22Rv1 (cell line): ENCODE measurements at regions not wholly inside any gene's neighbourhood (a gene's known extent, or its start where the extent isn't known, plus 50 kb on each side); places are given as distances from the start of the nearest gene placed in this dataset.

Experiments used
- H3K27ac ChIP-seq: fragments of 450-650 bp; 2 replicates; pipeline ENCODE4 v1.5.1; 2017
- ZFX ChIP-seq: fragments of 450-650 bp; IDR thresholded peaks from 2 replicates; pipeline ENCODE4 v1.6.1; 2017; ENCODE audit warnings: antibody characterized with exemption, borderline replicate concordance
- TF ChIP-seq, protein P1 (sequence below): fragments of 450-650 bp; IDR thresholded peaks from 2 replicates; pipeline ENCODE4 v1.5.1; 2017; ENCODE audit warnings: mild to moderate bottlenecking

DNA sequence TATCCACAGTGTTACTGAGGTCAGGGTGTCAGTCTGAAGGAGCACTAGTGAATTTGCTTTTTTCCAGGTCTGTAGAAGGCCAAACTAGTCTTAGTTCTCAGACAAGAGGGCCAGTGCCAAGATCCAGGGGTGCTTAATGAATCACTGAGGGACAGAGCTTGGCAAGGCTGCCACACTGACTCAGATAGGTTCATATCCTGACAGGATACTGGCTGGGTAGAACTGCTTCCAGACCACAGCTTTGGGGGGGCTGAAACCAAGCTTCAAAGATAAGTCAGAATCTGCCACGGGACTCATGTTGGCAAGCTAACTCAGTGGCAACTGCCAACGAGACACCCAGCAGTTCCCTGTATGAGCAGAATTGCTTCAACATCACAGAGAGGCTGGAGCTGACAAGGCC, 1125.4 kb downstream of the EFNA5 start:
- TF ChIP-seq ZFX = no peak
- TF ChIP-seq, protein P1, sequence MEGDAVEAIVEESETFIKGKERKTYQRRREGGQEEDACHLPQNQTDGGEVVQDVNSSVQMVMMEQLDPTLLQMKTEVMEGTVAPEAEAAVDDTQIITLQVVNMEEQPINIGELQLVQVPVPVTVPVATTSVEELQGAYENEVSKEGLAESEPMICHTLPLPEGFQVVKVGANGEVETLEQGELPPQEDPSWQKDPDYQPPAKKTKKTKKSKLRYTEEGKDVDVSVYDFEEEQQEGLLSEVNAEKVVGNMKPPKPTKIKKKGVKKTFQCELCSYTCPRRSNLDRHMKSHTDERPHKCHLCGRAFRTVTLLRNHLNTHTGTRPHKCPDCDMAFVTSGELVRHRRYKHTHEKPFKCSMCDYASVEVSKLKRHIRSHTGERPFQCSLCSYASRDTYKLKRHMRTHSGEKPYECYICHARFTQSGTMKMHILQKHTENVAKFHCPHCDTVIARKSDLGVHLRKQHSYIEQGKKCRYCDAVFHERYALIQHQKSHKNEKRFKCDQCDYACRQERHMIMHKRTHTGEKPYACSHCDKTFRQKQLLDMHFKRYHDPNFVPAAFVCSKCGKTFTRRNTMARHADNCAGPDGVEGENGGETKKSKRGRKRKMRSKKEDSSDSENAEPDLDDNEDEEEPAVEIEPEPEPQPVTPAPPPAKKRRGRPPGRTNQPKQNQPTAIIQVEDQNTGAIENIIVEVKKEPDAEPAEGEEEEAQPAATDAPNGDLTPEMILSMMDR = no peak
- no peak overlapping the region for H3K27ac ChIP-seq

- TF ChIP-seq, protein P1 = no peak
- TF ChIP-seq ZFX = no peak
- no peak overlapping the region for H3K27ac ChIP-seq
These were observed 1127.4 kb downstream of the EFNA5 start for GRCh38 chr5:106543330-106543729.

DNA sequence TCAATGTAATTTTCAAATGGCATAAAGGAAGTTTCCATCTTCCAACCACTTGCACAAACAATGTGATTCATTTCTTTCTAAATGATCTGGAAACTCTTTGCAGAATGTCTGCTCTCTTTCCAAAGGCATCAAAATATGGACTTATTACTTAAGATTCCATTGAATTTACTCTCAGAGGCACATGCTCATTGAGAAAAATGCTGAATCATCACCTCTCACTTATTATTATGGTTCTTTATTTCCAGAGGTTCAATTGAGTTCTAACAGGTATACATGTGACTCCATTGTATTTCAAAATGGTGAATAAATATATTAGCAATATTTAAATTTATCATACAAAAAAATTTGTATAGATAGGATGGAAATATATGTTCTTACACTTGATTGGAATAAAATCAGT, 1140.6 kb downstream of the EFNA5 start:
- H3K27ac ChIP-seq = no peak overlapping the region
- TF ChIP-seq ZFX = no peak
- TF ChIP-seq, protein P1 = no peak

GRCh38 chr5:106525438-106525837, 1145.3 kb downstream of the EFNA5 start:
- no peak overlapping the region for H3K27ac ChIP-seq
- TF ChIP-seq, protein P1 = no peak
- no peak for TF ChIP-seq ZFX

DNA sequence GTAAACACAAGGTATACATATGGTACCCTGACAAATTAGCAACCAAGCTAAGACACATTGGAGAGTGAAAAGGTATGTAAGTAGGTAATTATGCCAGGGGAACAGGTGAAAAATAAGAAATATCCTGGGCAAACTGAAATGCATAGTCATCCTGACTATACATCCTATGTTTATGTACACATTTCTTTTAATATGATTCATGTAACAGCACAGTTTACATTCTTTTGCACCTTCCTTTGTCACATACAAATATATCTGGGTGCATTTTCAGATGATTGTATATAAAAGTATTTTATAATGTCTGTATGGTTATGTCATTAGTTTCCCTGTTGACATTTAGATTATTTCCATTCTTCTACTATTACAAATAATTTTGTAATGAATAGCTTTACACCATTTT, 1146.9 kb downstream of the EFNA5 start:
- TF ChIP-seq, protein P1 = no peak
- no peak for TF ChIP-seq ZFX
- no peak overlapping the region for H3K27ac ChIP-seq

- no peak for TF ChIP-seq ZFX
- TF ChIP-seq, protein P1 = no peak
These were observed 1148.4 kb downstream of the EFNA5 start for GRCh38 chr5:106522296-106522695.

GRCh38 chr5:106521701-106522100, 1149.0 kb downstream of the EFNA5 start:
- no peak for TF ChIP-seq ZFX
- TF ChIP-seq, protein P1 = no peak
- H3K27ac ChIP-seq = no peak overlapping the region

More at GRCh38 chr5:106522296-106522695, 1148.4 kb downstream of the EFNA5 start:
- H3K27ac ChIP-seq = no peak overlapping the region
